GM12878 (cell line): ENCODE measurements at regions not wholly inside any gene's neighbourhood (a gene's known extent, or its start where the extent isn't known, plus 50 kb on each side); places are given as distances from the start of the nearest gene placed in this dataset.

ENCODE experiments used
- ATAC-seq: fragments of 200-7000 bp; cut with Tn5 transposase; 3 replicates; pipeline ENCODE4 v1.9.1; 2020; ENCODE audit warnings: mild to moderate bottlenecking, moderate library complexity
- BruUV-seq: library from RNA; stranded (reverse); fragments of 400-500 nt; replicated peaks from 2 replicates; lab custom pipeline; 2021; lab: Mats Ljungman, UMichigan
- CTCF ChIA-PET: fragments of 300-600 bp; sonication (Branson Sonifier 250); formaldehyde crosslinking; extraction: SDS; loops from one replicate; lab custom pipeline; 2021; ENCODE audit warnings: inconsistent platforms; lab: Yijun Ruan, JAX
- POLR2A ChIA-PET: fragments of 350-600 bp; formaldehyde crosslinking; extraction: SDS; loops from one replicate; lab custom pipeline; 2021; ENCODE audit warnings: inconsistent platforms; lab: Charles Lee
- RAD21 ChIA-PET: fragments of 300-600 bp; sonication (Branson Sonifier 250); formaldehyde crosslinking; loops from one replicate; lab custom pipeline; 2023; ENCODE audit warnings: antibody characterized with exemption; ENCODE audit not compliant: unreplicated experiment; lab: Charles Lee
- SMC1A ChIA-PET: fragments of 300-600 bp; sonication (Branson Sonifier 250); formaldehyde crosslinking; loops from one replicate; lab custom pipeline; 2023; ENCODE audit not compliant: unreplicated experiment, uncharacterized antibody; lab: Charles Lee
- DNase-seq: peaks from one replicate; pipeline ENCODE4 v3.0.0-alpha.2; 2011; ENCODE audit warnings: low read depth, low spot score
- FAIRE-seq: peaks from 3 replicates; lab custom pipeline; 2011; peaks lifted over from hg19 to GRCh38; lab: Jason Lieb, UNC
- H2AFZ ChIP-seq: 2 replicates; pipeline ENCODE4 v1.6.0; 2011; ENCODE audit warnings: low read depth, low read length, control low read depth; ENCODE audit not compliant: control insufficient read depth
- H3K27ac ChIP-seq: 2 replicates; pipeline ENCODE4 v1.5.1; 2011; ENCODE audit warnings: control low read depth; ENCODE audit not compliant: control insufficient read depth, insufficient read depth
- H3K27me3 ChIP-seq, 2 experiments: replicated peaks in 1 of 2; 2 replicates each; pipeline versions ENCODE4 v1.6.0 to v1.6.1; 2011; ENCODE audit warnings: low read length in 1 of 2; ENCODE audit not compliant: control insufficient read depth in 2 of 2, insufficient read depth in 2 of 2
- H3K36me3 ChIP-seq, 2 experiments: 2 replicates each; pipeline ENCODE4 v1.5.1; 2011; ENCODE audit warnings: low read length in 1 of 2; ENCODE audit not compliant: control insufficient read depth in 2 of 2, insufficient read depth in 2 of 2
- H3K4me1 ChIP-seq: 2 replicates; pipeline ENCODE4 v1.6.1; 2011; ENCODE audit warnings: mild to moderate bottlenecking, low read length, moderate library complexity, mixed read lengths; ENCODE audit not compliant: control insufficient read depth, insufficient read depth
- H3K4me2 ChIP-seq: 2 replicates; pipeline ENCODE4 v1.6.0; 2011; ENCODE audit warnings: control low read depth; ENCODE audit not compliant: control insufficient read depth, insufficient read depth
- H3K4me3 ChIP-seq: fragments of 200-600 bp; sonication (generic); 2 replicates; pipeline ENCODE4 v1.5.1; 2016
- H3K79me2 ChIP-seq: 2 replicates; pipeline ENCODE4 v1.6.0; 2011; ENCODE audit warnings: low read length; ENCODE audit not compliant: control insufficient read depth, insufficient read depth
- H3K9ac ChIP-seq: 2 replicates; pipeline ENCODE4 v1.8.0; 2011; ENCODE audit warnings: low read length, control low read depth, mixed read lengths; ENCODE audit not compliant: control insufficient read depth, insufficient read depth
- H3K9me3 ChIP-seq: replicated peaks from 3 replicates; pipeline ENCODE4 v1.5.1; 2011; ENCODE audit warnings: mild to moderate bottlenecking, low read length; ENCODE audit not compliant: control insufficient read depth, insufficient read depth
- H4K20me1 ChIP-seq: 2 replicates; pipeline ENCODE4 v1.6.0; 2011; ENCODE audit not compliant: control insufficient read depth, insufficient read depth
- BCLAF1 ChIP-seq: fragments of 450-650 bp; IDR thresholded peaks from 2 replicates; pipeline ENCODE4 v1.6.1; 2017; ENCODE audit warnings: antibody characterized with exemption, mild to moderate bottlenecking, moderate library complexity
- KDM1A ChIP-seq: fragments of 200-600 bp; sonication (generic); IDR thresholded peaks from 2 replicates; pipeline ENCODE4 v1.6.1; 2016; ENCODE audit warnings: borderline replicate concordance
- MYC ChIP-seq: IDR thresholded peaks from 2 replicates; pipeline ENCODE4 v1.6.1; 2011; ENCODE audit warnings: mild to moderate bottlenecking, low read length, moderate library complexity, inconsistent platforms; ENCODE audit not compliant: insufficient read depth, insufficient replicate concordance, insufficient read length, severe bottlenecking
- NBN ChIP-seq: fragments of 450-650 bp; IDR thresholded peaks from 2 replicates; pipeline ENCODE4 v1.6.1; 2016
- NFXL1 ChIP-seq: fragments of 450-650 bp; IDR thresholded peaks from 2 replicates; pipeline ENCODE4 v1.6.1; 2017; ENCODE audit warnings: antibody characterized with exemption, mild to moderate bottlenecking, borderline replicate concordance
- NR2F1 ChIP-seq: fragments of 450-650 bp; conservative IDR thresholded peaks from 2 replicates; pipeline ENCODE4 v1.6.1; 2017; ENCODE audit warnings: mild to moderate bottlenecking
- PAX5 ChIP-seq: IDR thresholded peaks from 2 replicates; pipeline ENCODE4 v1.6.1; 2011; ENCODE audit warnings: low read depth, low read length, borderline replicate concordance
- POLR2AphosphoS5 ChIP-seq: IDR thresholded peaks from 2 replicates; pipeline ENCODE4 v1.6.1; 2011; ENCODE audit warnings: mild to moderate bottlenecking, low read length, inconsistent platforms
- RB1 ChIP-seq: fragments of 450-650 bp; formaldehyde crosslinking; IDR thresholded peaks from 2 replicates; pipeline ENCODE4 v1.6.1; 2017; ENCODE audit warnings: mild to moderate bottlenecking, borderline replicate concordance
- RCOR1 ChIP-seq: conservative IDR thresholded peaks from 2 replicates; pipeline ENCODE4 v1.6.1; 2012; ENCODE audit warnings: low read depth, low read length, improper control_type of control experiment
- RELB ChIP-seq: fragments of 450-650 bp; IDR thresholded peaks from 2 replicates; pipeline ENCODE4 v1.6.1; 2017; ENCODE audit warnings: low read depth, mild to moderate bottlenecking, moderate library complexity
- RUNX3 ChIP-seq: IDR thresholded peaks from 2 replicates; pipeline ENCODE4 v1.6.1; 2012; ENCODE audit warnings: low read length, inconsistent platforms
- SMAD5 ChIP-seq: IDR thresholded peaks from 2 replicates; pipeline ENCODE4 v1.6.1; 2016; ENCODE audit warnings: antibody characterized with exemption, low read depth
- SUPT20H ChIP-seq: IDR thresholded peaks from 2 replicates; pipeline ENCODE4 v1.6.1; 2011; ENCODE audit warnings: low read depth, mild to moderate bottlenecking, low read length, moderate library complexity, borderline replicate concordance; ENCODE audit not compliant: control insufficient read depth
- WGBS: methylation state at CpG from one replicate; pipeline ENCODE4 v1.1.6; 2016; ENCODE audit warnings: low lambda C conversion rate; ENCODE audit not compliant: insufficient replicate concordance, insufficient coverage; ENCODE audit errors: missing lambda C conversion rate; 5-methylcytosine and 5-hydroxymethylcytosine counted together
- in situ Hi-C: fragments of 300-500 bp; cut with MboI; formaldehyde crosslinking; loops from 9 replicates; pipeline ENCODE4 v1.14.3; 2018; ENCODE audit warnings: mixed read lengths
- intact Hi-C: fragments of 100-400 bp; cut with micrococcal nuclease; formaldehyde crosslinking; loops from one replicate; pipeline ENCODE4 v1.14.2; 2022; ENCODE audit not compliant: unreplicated experiment
- TF ChIP-seq, protein P1 (sequence below): IDR thresholded peaks from 2 replicates; pipeline ENCODE4 v1.6.1; 2011; ENCODE audit warnings: mild to moderate bottlenecking, low read depth, low read length, moderate library complexity; ENCODE audit not compliant: insufficient replicate concordance

GRCh38 chr16:35363510-35363909 lies 1904.1 kb downstream of the TP53TG3F start:
- Histone ChIP-seq H3K4me3 (no peak overlapping the region), H3K9me3 (no peaks in the 10 kb centered on the region; the same call in 2 of the 3 replicates), H3K9ac (no peak overlapping the region), H4K20me1 (no peaks in the 10 kb centered on the region), H3K79me2 (no peaks in the 10 kb centered on the region), H3K36me3 (no peaks in the 10 kb centered on the region), H3K27me3 (no peaks in the 10 kb centered on the region), H3K4me2 (no peak overlapping the region), H2AFZ (no peak overlapping the region)
- RAD21 ChIA-PET = no interaction called here
- in situ Hi-C loops = loop anchor here (25.0 kb wide), 2 partner anchors 101 to 774 kb away; no protein-coding TSS in a partner anchor
- BruUV-seq = no TSS peak
- 3% methylated on average over 3 of the region's 3 CpGs for WGBS
- CTCF ChIA-PET = no interaction called here
- intact Hi-C loops = loop anchor here (10.0 kb wide), 2 partner anchors 59 to 101 kb away; no protein-coding TSS in a partner anchor
- FAIRE-seq = no peak
- TF ChIP-seq RUNX3 (no peak), RELB (no peak), RCOR1 (no peak), NBN (no peak), SUPT20H (no peak), KDM1A (no peak), NFXL1 (no peak), NR2F1 (no peak), RB1 (no peak), BCLAF1 (no peak), POLR2AphosphoS5 (no peak), SMAD5 (no peak), MYC (no peak), PAX5 (no peak)
- TF ChIP-seq, protein P1, sequence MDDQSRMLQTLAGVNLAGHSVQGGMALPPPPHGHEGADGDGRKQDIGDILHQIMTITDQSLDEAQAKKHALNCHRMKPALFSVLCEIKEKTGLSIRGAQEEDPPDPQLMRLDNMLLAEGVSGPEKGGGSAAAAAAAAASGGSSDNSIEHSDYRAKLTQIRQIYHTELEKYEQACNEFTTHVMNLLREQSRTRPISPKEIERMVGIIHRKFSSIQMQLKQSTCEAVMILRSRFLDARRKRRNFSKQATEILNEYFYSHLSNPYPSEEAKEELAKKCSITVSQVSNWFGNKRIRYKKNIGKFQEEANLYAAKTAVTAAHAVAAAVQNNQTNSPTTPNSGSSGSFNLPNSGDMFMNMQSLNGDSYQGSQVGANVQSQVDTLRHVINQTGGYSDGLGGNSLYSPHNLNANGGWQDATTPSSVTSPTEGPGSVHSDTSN = no peak
- TF ChIP-seq, all 136 proteins: peak for 0
- no peak for DNase-seq
- SMC1A ChIA-PET = no interaction called here
- POLR2A ChIA-PET = no interaction called here
- H3K27ac ChIP-seq = no peak overlapping the region
- H3K4me1 ChIP-seq = no peaks in the 10 kb centered on the region
- no peak for ATAC-seq
